NCI-H2227 (cell line): ENCODE measurements at regions not wholly inside any gene's neighbourhood (a gene's known extent, or its start where the extent isn't known, plus 50 kb on each side); places are given as distances from the start of the nearest gene placed in this dataset.

Experiments used
- DNase-seq: peaks from one replicate; lab custom pipeline; 2025; ENCODE audit not compliant: unreplicated experiment; lab: John Stamatoyannopoulos, UW

DNA sequence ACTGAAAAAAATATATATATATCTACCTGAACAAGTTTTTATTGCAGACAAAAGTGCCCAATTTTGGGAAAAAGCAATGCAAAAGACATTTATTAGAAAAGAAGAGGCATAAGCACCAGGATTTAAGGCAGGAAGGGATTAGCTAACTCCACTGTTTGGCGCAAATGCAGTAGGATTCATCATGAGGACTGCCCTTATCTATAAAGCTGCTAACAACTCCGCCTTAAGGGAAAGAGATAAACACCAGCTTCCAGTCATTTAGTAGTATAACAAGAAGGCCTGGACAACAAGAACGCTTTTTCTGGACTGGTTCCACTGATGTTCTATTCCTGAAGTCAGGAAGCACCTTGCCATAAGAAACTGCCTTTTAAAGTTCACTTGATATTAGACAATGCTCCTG lies 52.9 kb upstream of the FSHR start:
- DNase-seq = no peak
